NAMALWA (cell line): ENCODE measurements at regions not wholly inside any gene's neighbourhood (a gene's known extent, or its start where the extent isn't known, plus 50 kb on each side); places are given as distances from the start of the nearest gene placed in this dataset.

Source experiments
- DNase-seq: peaks from one replicate; pipeline ENCODE4 v3.0.0-alpha.2; 2015; ENCODE audit warnings: low spot score

GRCh38 chr2:138846216-138846821 is 66.1 kb upstream of the NXPH2 start:
- peak; percentile 57 for DNase-seq

- no peak for DNase-seq
Observed at GRCh38 chr2:138842341-138842740, 62.2 kb upstream of the NXPH2 start.

- DNase-seq, result no peak
Observed at GRCh38 chr2:138841459-138841858, 61.3 kb upstream of the NXPH2 start.

- DNase-seq, result no peak
Observed at GRCh38 chr2:138838851-138839620, 58.8 kb upstream of the NXPH2 start.

GRCh38 chr2:138831691-138832090 is 51.5 kb upstream of the NXPH2 start:
- no peak for DNase-seq

- no peak for DNase-seq
Observed at GRCh38 chr2:138831154-138831553, 51.0 kb upstream of the NXPH2 start.

- DNase-seq, result no peak
Observed at GRCh38 chr2:138830547-138830946, 50.4 kb upstream of the NXPH2 start.
